DOHH2 (cell line): ENCODE measurements at regions not wholly inside any gene's neighbourhood (a gene's known extent, or its start where the extent isn't known, plus 50 kb on each side); places are given as distances from the start of the nearest gene placed in this dataset.

Experiments
- H3F3A ChIP-seq: fragments of 200-600 bp; sonication (generic), shearing (Covaris generic); 2 replicates; pipeline ENCODE4 v1.6.0; 2016; ENCODE audit warnings: antibody characterized with exemption, mild to moderate bottlenecking; ENCODE audit not compliant: control insufficient read depth, insufficient read depth
- H3K27ac ChIP-seq: fragments of 200-600 bp; sonication (generic); 2 replicates; pipeline ENCODE4 v1.5.1; 2014; ENCODE audit warnings: low read depth, mild to moderate bottlenecking, low read length, moderate library complexity
- H3K27me3 ChIP-seq: fragments of 200-600 bp; sonication (generic); 2 replicates; pipeline ENCODE4 v1.6.1; 2014; ENCODE audit warnings: mild to moderate bottlenecking, low read length, mixed read lengths; ENCODE audit not compliant: control insufficient read depth
- H3K36me3 ChIP-seq: fragments of 200-600 bp; sonication (generic); 2 replicates; pipeline ENCODE4 v1.6.1; 2014; ENCODE audit warnings: mild to moderate bottlenecking, low read length, moderate library complexity, mixed read lengths; ENCODE audit not compliant: control insufficient read depth
- H3K4me1 ChIP-seq: fragments of 200-600 bp; sonication (generic); 2 replicates; pipeline ENCODE4 v1.6.1; 2014; ENCODE audit warnings: mild to moderate bottlenecking, low read length, mixed read lengths; ENCODE audit not compliant: control insufficient read depth
- H3K4me2 ChIP-seq: fragments of 200-600 bp; sonication (generic); 2 replicates; pipeline ENCODE4 v1.6.0; 2014; ENCODE audit warnings: mild to moderate bottlenecking, low read length, moderate library complexity
- H3K4me3 ChIP-seq: fragments of 200-600 bp; sonication (generic); 2 replicates; pipeline ENCODE4 v1.5.1; 2014; ENCODE audit warnings: mild to moderate bottlenecking, low read length, mixed read lengths
- H3K79me2 ChIP-seq: fragments of 200-600 bp; sonication (generic); 2 replicates; pipeline ENCODE4 v1.6.1; 2014; ENCODE audit warnings: mild to moderate bottlenecking, low read length, mixed read lengths; ENCODE audit not compliant: control insufficient read depth
- H3K9me2 ChIP-seq: fragments of 200-600 bp; sonication (generic); replicated peaks from 2 replicates; pipeline ENCODE4 v1.6.1; 2014; ENCODE audit warnings: mild to moderate bottlenecking, low read length, mixed read lengths; ENCODE audit not compliant: control insufficient read depth
- H3K9me3 ChIP-seq: fragments of 200-600 bp; sonication (generic); 2 replicates; pipeline ENCODE4 v1.6.1; 2014; ENCODE audit warnings: antibody characterized with exemption, low read length, mixed read lengths; ENCODE audit not compliant: control insufficient read depth, insufficient read depth
- H4K20me1 ChIP-seq: fragments of 200-600 bp; sonication (generic); 2 replicates; pipeline ENCODE4 v1.6.0; 2014; ENCODE audit warnings: low read depth, mild to moderate bottlenecking, antibody characterized with exemption, low read length, moderate library complexity; ENCODE audit not compliant: control insufficient read depth, insufficient read depth
- CTCF ChIP-seq: fragments of 200-600 bp; sonication (generic); IDR thresholded peaks from one replicate; pipeline ENCODE4 v1.5.1; 2014; ENCODE audit warnings: antibody characterized with exemption, mild to moderate bottlenecking, low read depth, low read length; ENCODE audit not compliant: poor library complexity, severe bottlenecking
- EZH2phosphoT487 ChIP-seq: fragments of 200-600 bp; sonication (generic); IDR thresholded peaks from 2 replicates; pipeline ENCODE4 v1.6.1; 2017; ENCODE audit warnings: borderline replicate concordance, mild to moderate bottlenecking, antibody characterized with exemption, low read length, moderate library complexity, mixed read lengths

- Histone ChIP-seq H3K79me2 (no peaks in the 10 kb centered on the region), H4K20me1 (no peaks in the 10 kb centered on the region), H3F3A (no peaks in the 10 kb centered on the region), H3K4me3 (no peak overlapping the region), H3K27ac (no peak overlapping the region), H3K36me3 (no peaks in the 10 kb centered on the region), H3K27me3 (no peaks in the 10 kb centered on the region), H3K9me3 (no peaks in the 10 kb centered on the region), H3K9me2 (no peaks in the 10 kb centered on the region), H3K4me2 (no peak overlapping the region), H3K4me1 (peaks cover 8% of the 10 kb centered on the region)
- TF ChIP-seq EZH2phosphoT487 (no peak), CTCF (peak; percentile 94)
Observed at GRCh38 chr3:56855856-56856512, 54.2 kb upstream of the ARHGEF3 start.

DNA sequence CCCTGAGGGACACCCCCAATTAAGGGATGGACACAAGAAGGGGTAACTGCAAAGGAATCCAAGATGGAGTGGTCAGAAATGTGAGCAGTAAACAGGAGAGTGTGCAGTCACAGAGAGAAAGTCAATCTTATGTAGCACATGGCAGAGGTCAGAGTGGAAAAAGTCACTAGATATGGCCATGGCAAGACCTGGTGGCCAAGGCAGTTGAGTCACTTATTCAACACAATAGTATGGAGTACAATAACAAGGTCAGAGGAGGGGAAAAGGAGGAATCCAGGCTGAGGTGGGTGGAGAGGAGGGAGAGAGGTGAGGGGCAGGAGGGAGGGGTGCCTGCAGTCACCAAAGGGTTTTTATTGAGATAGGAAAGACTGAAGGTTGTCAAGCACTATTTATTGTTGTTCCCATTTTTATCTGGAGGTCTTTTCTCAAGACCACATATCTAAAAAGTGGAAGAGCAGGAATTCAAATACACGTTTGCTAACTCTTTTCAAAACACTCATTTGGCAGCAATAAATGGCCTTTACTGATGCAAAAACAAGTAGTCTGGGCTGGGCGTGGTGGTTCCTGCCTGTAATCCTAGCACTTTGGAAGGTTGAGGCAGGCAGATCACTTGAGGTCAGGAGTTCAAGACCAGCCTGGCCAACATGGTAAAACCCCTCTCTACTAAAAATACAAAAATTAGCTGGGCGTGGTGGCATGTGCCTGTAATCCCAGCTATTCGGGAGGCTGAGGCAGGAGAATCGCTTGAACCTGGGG, 53.3 kb upstream of the ARHGEF3 start:
- H4K20me1 ChIP-seq = no peaks in the 10 kb centered on the region
- no peaks in the 10 kb centered on the region for H3K27me3 ChIP-seq
- H3K36me3 ChIP-seq = no peaks in the 10 kb centered on the region
- H3K4me3 ChIP-seq = no peak overlapping the region
- TF ChIP-seq EZH2phosphoT487 (no peak), CTCF (no peak)
- no peak overlapping the region for H3K4me2 ChIP-seq
- no peaks in the 10 kb centered on the region for H3K9me3 ChIP-seq
- H3K79me2 ChIP-seq = no peaks in the 10 kb centered on the region
- H3K9me2 ChIP-seq = no peaks in the 10 kb centered on the region
- H3K4me1 ChIP-seq = peaks cover 2% of the 10 kb centered on the region
- no peaks in the 10 kb centered on the region for H3F3A ChIP-seq
- no peak overlapping the region for H3K27ac ChIP-seq

DNA sequence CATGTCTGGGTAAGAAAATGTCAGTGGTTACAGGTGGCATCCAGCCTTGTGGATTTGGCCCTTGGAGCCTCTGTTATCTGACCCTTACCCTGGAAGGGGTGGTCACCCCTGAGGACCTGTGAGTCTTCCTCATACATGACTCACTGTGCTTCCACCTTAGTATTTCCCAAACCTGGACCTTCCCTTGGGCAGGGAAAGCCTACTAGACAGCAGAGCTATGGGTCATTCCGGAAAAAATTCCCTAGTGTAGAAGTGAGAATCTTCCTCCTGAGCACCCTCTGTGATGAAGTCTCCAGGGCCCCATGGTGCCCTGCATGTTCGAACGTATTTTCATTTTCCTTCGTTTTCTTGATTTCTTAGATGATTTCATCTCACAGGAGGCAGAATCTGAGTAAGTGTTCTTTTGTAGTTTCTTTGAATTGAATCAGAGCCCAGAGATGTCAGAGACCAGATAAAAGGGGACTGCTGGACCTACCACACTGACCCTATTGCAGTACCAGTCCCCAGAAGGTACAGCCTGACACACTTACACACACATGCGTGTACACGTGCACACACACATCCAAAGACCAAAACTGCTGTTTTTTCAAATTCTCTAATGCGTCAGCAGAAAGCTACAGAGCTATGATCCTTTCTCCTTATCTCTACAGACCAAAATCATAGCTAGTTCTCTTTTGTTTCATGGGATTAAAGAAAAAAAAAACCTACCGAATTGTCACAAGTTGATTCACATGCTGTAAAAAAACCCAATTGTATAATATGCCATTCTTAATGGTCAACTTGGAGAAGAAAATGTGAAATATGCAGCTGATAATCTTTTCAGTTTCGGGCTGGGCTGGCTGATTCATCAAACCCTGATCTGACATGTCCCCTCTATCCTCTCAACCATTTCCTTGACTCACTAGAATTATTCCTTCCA, 50.5 kb upstream of the ARHGEF3 start:
- H3K9me3 ChIP-seq = no peaks in the 10 kb centered on the region
- no peaks in the 10 kb centered on the region for H3K27me3 ChIP-seq
- peaks cover 26% of the 10 kb centered on the region for H3K4me1 ChIP-seq
- no peak overlapping the region for H3K4me3 ChIP-seq
- no peaks in the 10 kb centered on the region for H3K79me2 ChIP-seq
- no peaks in the 10 kb centered on the region for H3K9me2 ChIP-seq
- H3F3A ChIP-seq = no peaks in the 10 kb centered on the region
- no peak overlapping the region for H3K27ac ChIP-seq
- H3K36me3 ChIP-seq = no peaks in the 10 kb centered on the region
- no peak overlapping the region for H3K4me2 ChIP-seq
- TF ChIP-seq EZH2phosphoT487 = no peak
- H4K20me1 ChIP-seq = no peaks in the 10 kb centered on the region
